K562 (cell line): ENCODE measurements at regions not wholly inside any gene's neighbourhood (a gene's known extent, or its start where the extent isn't known, plus 50 kb on each side); places are given as distances from the start of the nearest gene placed in this dataset.

Experiments
- ATF1 ChIP-seq, 2 experiments: fragments of 450-650 bp in 1 of 2; IDR thresholded peaks; 2 replicates each; pipeline ENCODE4 v1.6.1; 2016; ENCODE audit warnings: missing compliant biosample characterization in 1 of 2, missing genetic modification characterization in 1 of 2
- BACH1 ChIP-seq: fragments of 200-800 bp; sonication (Bioruptor generic); IDR thresholded peaks from 2 replicates; pipeline ENCODE4 v1.6.1; 2016; ENCODE audit warnings: missing genetic modification characterization, missing compliant biosample characterization
- CEBPB ChIP-seq: fragments of 450-650 bp; IDR thresholded peaks from 2 replicates; pipeline ENCODE4 v1.6.1; 2016; ENCODE audit warnings: missing genetic modification characterization, missing compliant biosample characterization
- CREBBP ChIP-seq: IDR thresholded peaks from one replicate; pipeline ENCODE4 v1.6.1; 2012; ENCODE audit warnings: low read depth, mild to moderate bottlenecking, control low read depth, inconsistent platforms, low read length
- EP400 ChIP-seq: fragments of 450-650 bp; IDR thresholded peaks from 2 replicates; pipeline ENCODE4 v1.6.1; 2017; ENCODE audit warnings: antibody characterized with exemption, mild to moderate bottlenecking, moderate library complexity
- FOSL1 ChIP-seq: fragments of 200-800 bp; sonication (Bioruptor generic); conservative IDR thresholded peaks from 2 replicates; pipeline ENCODE4 v1.6.1; 2016; ENCODE audit warnings: missing genetic modification characterization, missing compliant biosample characterization
- GTF2F1 ChIP-seq: IDR thresholded peaks from 2 replicates; pipeline ENCODE4 v1.6.1; 2011; ENCODE audit warnings: low read depth, low read length, improper control_type of control experiment
- JUN ChIP-seq, 2 experiments: sonication (generic) in 1 of 2; formaldehyde crosslinking in 1 of 2; IDR thresholded peaks; 2 replicates each; pipeline versions ENCODE4 v1.6.1 to v1.8.0; 2012 to 2022; ENCODE audit warnings: borderline replicate concordance in 2 of 2, mild to moderate bottlenecking in 2 of 2, improper control_type of control experiment in 1 of 2, low read depth in 1 of 2, low read length in 1 of 2, missing genetic modification reagents in 1 of 2
- LEF1 ChIP-seq: fragments of 450-650 bp; IDR thresholded peaks from 2 replicates; pipeline ENCODE4 v1.6.1; 2016; ENCODE audit warnings: mild to moderate bottlenecking
- NR2C2 ChIP-seq, 2 experiments: fragments of 200-800 bp in 1 of 2; sonication (Bioruptor generic) in 1 of 2; sonication (generic) in 1 of 2; formaldehyde crosslinking in 1 of 2; IDR thresholded peaks; 2 replicates each; pipeline versions ENCODE4 v1.6.1 to v1.8.0; 2016 to 2022; ENCODE audit warnings: mild to moderate bottlenecking in 1 of 2, missing compliant biosample characterization in 1 of 2, missing genetic modification characterization in 1 of 2, missing genetic modification reagents in 1 of 2
- PHTF2 ChIP-seq: fragments of 250-450 bp; sonication (Bioruptor Pico); IDR thresholded peaks from 2 replicates; pipeline ENCODE4 v1.5.0; 2021; ENCODE audit warnings: mild to moderate bottlenecking
- SPI1 ChIP-seq: IDR thresholded peaks from 2 replicates; pipeline ENCODE4 v1.6.1; 2011; ENCODE audit warnings: low read depth, low read length, control low read depth, borderline replicate concordance
- ZBTB17 ChIP-seq: fragments of 450-650 bp; formaldehyde crosslinking; IDR thresholded peaks from 2 replicates; pipeline ENCODE4 v1.4.0; 2020; ENCODE audit warnings: mild to moderate bottlenecking
- ZNF311 ChIP-seq: fragments of 250-450 bp; sonication (Bioruptor Pico); IDR thresholded peaks from 2 replicates; pipeline ENCODE4 v1.4.0; 2020; ENCODE audit warnings: mild to moderate bottlenecking, moderate library complexity
- ZNF316 ChIP-seq: fragments of 450-650 bp; IDR thresholded peaks from 2 replicates; pipeline ENCODE4 v1.6.1; 2016
- ZNF57 ChIP-seq: fragments of 450-650 bp; formaldehyde crosslinking; IDR thresholded peaks from 2 replicates; pipeline ENCODE4 v1.4.0; 2020; ENCODE audit warnings: mild to moderate bottlenecking, moderate library complexity
- TF ChIP-seq, protein P1 (sequence below): fragments of 450-650 bp; formaldehyde crosslinking; IDR thresholded peaks from 2 replicates; pipeline ENCODE4 v1.4.0; 2022; ENCODE audit warnings: mild to moderate bottlenecking, moderate library complexity
- TF ChIP-seq, protein P2 (sequence below): fragments of 250-450 bp; sonication (Bioruptor Pico); IDR thresholded peaks from 2 replicates; pipeline ENCODE4 v1.4.0; 2020; ENCODE audit warnings: mild to moderate bottlenecking, moderate library complexity

DNA sequence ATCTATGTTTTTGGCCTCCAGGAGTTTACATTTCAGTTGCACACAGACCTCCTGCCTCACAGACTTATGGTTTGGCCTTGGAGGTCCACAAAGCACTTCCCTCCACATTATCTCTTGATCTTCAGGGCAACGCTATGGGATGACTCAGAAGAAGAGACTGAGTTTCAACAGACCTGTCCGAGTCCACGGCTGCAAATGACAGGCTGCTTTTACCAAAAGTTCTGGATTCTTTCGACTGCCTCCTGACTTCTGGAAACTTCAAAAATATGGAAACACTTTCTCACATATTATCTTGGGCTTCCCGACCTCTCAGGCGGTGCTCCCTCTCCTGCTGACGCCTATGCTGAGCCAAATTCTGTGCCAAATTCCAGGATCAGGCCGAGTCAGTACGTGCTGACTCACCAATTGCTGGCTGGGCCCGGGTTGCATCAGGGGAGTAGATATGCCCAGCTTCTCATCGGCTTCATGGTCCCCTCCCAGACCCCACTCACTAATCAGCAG is 190.2 kb downstream of the BMP7 start (continued):
- TF ChIP-seq JUN (IDR thresholded peaks at IDR 0.05; ENCODE audit: borderline replicate concordance, low read depth, low read length), result 0 out of 2 replicates have a peak, but pooled peaks have one; percentile 19
- no peak for TF ChIP-seq JUN (CRISPR knock-in tag; IDR thresholded peaks at IDR 0.05; ENCODE audit: borderline replicate concordance)
- TF ChIP-seq ZNF311 (CRISPR knock-in tag), result no peak
- peak; percentile 73; the same call in 1 of the 2 replicates for TF ChIP-seq BACH1 (tag)
- no peak for TF ChIP-seq PHTF2 (CRISPR knock-in tag)
- no peak for TF ChIP-seq ZBTB17 (CRISPR knock-in tag)
- peak; percentile 73; the same call in 1 of the 2 replicates for TF ChIP-seq SPI1
- peak; percentile 66 for TF ChIP-seq ZNF316
- peak; percentile 60 for TF ChIP-seq CEBPB (tag)
- TF ChIP-seq, protein P1, sequence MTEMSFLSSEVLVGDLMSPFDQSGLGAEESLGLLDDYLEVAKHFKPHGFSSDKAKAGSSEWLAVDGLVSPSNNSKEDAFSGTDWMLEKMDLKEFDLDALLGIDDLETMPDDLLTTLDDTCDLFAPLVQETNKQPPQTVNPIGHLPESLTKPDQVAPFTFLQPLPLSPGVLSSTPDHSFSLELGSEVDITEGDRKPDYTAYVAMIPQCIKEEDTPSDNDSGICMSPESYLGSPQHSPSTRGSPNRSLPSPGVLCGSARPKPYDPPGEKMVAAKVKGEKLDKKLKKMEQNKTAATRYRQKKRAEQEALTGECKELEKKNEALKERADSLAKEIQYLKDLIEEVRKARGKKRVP (CRISPR knock-in tag), result peak; percentile 60; the same call in 1 of the 2 replicates
- no peak for TF ChIP-seq ATF1 (CRISPR knock-in tag; IDR thresholded peaks at IDR 0.05)
- TF ChIP-seq ATF1 (tag; IDR thresholded peaks at IDR 0.05), result 0 out of 2 replicates have a peak, but pooled peaks have one; percentile 15
- no peak for TF ChIP-seq GTF2F1
- TF ChIP-seq ZNF57, result no peak
- TF ChIP-seq LEF1, result peak; percentile 50; the same call in 1 of the 2 replicates
- peak; percentile 30; the same call in 1 of the 2 replicates for TF ChIP-seq EP400
- no peak for TF ChIP-seq NR2C2 (CRISPR knock-in tag; IDR thresholded peaks at IDR 0.05)
- TF ChIP-seq NR2C2 (tag; IDR thresholded peaks at IDR 0.05), result peak; percentile 37; the same call in 1 of the 2 replicates
- peak; percentile 97 for TF ChIP-seq FOSL1 (tag)
- TF ChIP-seq CREBBP, result no peak
- TF ChIP-seq, protein P2, sequence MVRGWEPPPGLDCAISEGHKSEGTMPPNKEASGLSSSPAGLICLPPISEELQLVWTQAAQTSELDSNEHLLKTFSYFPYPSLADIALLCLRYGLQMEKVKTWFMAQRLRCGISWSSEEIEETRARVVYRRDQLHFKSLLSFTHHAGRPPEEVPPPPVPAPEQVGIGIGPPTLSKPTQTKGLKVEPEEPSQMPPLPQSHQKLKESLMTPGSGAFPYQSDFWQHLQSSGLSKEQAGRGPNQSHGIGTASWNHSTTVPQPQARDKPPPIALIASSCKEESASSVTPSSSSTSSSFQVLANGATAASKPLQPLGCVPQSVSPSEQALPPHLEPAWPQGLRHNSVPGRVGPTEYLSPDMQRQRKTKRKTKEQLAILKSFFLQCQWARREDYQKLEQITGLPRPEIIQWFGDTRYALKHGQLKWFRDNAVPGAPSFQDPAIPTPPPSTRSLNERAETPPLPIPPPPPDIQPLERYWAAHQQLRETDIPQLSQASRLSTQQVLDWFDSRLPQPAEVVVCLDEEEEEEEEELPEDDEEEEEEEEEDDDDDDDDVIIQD, result no peak
